SK-MEL-5 (cell line): ENCODE measurements at regions not wholly inside any gene's neighbourhood (a gene's known extent, or its start where the extent isn't known, plus 50 kb on each side); places are given as distances from the start of the nearest gene placed in this dataset.
"Not testable (repeated sequence)": the region's sequence is repeated elsewhere in the genome, so short reads cannot be mapped to it uniquely, and the experiment has no call there.

ENCODE experiments used
- DNase-seq: peaks from one replicate; pipeline ENCODE4 v3.0.0-alpha.2; 2016; ENCODE audit warnings: low read depth, low spot score
- in situ Hi-C: cut with HindIII; loops from 2 replicates; pipeline ENCODE4 v1.10.0; 2016; ENCODE audit warnings: low sequenced_read_pairs, high pct_unique_total_duplicates, low pct_unique_long_range_greater_than_20kb

- no peak for DNase-seq
- in situ Hi-C loops: no loop called here
Observed at GRCh38 chr2:234793212-234793785, 158.5 kb upstream of the SH3BP4 start.

- in situ Hi-C loops: no loop called here
- no peak for DNase-seq
Observed at GRCh38 chr2:234792621-234793022, 159.2 kb upstream of the SH3BP4 start.

- DNase-seq, in situ Hi-C loops: not testable (repeated sequence)
Observed at GRCh38 chr2:234792096-234792495, 159.7 kb upstream of the SH3BP4 start.

- in situ Hi-C loops: no loop called here
Observed at GRCh38 chr2:234790380-234790779, 161.4 kb upstream of the SH3BP4 start.

GRCh38 chr2:234789556-234790325, 162.1 kb upstream of the SH3BP4 start:
- in situ Hi-C loops: no loop called here
- DNase-seq: no peak

More at GRCh38 chr2:234790380-234790779, 161.4 kb upstream of the SH3BP4 start:
- DNase-seq: no peak

GRCh38 chr2:234788841-234789240, 163.0 kb upstream of the SH3BP4 start:
- no peak for DNase-seq
- in situ Hi-C loops: no loop called here

GRCh38 chr2:234788381-234788780, 163.4 kb upstream of the SH3BP4 start:
- DNase-seq: no peak
- in situ Hi-C loops: no loop called here

GRCh38 chr2:234787114-234787513, 164.7 kb upstream of the SH3BP4 start:
- DNase-seq: no peak
- in situ Hi-C loops: no loop called here

- in situ Hi-C loops: no loop called here
- no peak for DNase-seq
Observed at GRCh38 chr2:234773764-234774409, 177.9 kb upstream of the SH3BP4 start.

- no peak for DNase-seq
- in situ Hi-C loops: no loop called here
Observed at GRCh38 chr2:234773129-234773528, 178.7 kb upstream of the SH3BP4 start.

GRCh38 chr2:234772733-234773060, 179.1 kb upstream of the SH3BP4 start:
- in situ Hi-C loops: no loop called here
- no peak for DNase-seq

- in situ Hi-C loops: no loop called here
- no peak for DNase-seq
Observed at GRCh38 chr2:234771980-234772732, 179.7 kb upstream of the SH3BP4 start.

- in situ Hi-C loops: no loop called here
- no peak for DNase-seq
Observed at GRCh38 chr2:234771176-234771575, 180.6 kb upstream of the SH3BP4 start.

GRCh38 chr2:234770715-234771141, 181.1 kb upstream of the SH3BP4 start:
- in situ Hi-C loops: no loop called here
- DNase-seq: no peak

GRCh38 chr2:234770031-234770506, 181.7 kb upstream of the SH3BP4 start:
- in situ Hi-C loops: no loop called here
- DNase-seq: no peak

GRCh38 chr2:234768608-234769196, 183.1 kb upstream of the SH3BP4 start:
- DNase-seq: no peak
- in situ Hi-C loops: no loop called here

GRCh38 chr2:234765279-234765678, 186.5 kb upstream of the SH3BP4 start:
- in situ Hi-C loops: no loop called here
- no peak for DNase-seq

- DNase-seq: no peak
- in situ Hi-C loops: no loop called here
Observed at GRCh38 chr2:234764372-234764771, 187.4 kb upstream of the SH3BP4 start.
